DOHH2 (cell line): ENCODE measurements at regions not wholly inside any gene's neighbourhood (a gene's known extent, or its start where the extent isn't known, plus 50 kb on each side); places are given as distances from the start of the nearest gene placed in this dataset.

Experiments used
- H3F3A ChIP-seq: fragments of 200-600 bp; sonication (generic), shearing (Covaris generic); 2 replicates; pipeline ENCODE4 v1.6.0; 2016; ENCODE audit warnings: antibody characterized with exemption, mild to moderate bottlenecking; ENCODE audit not compliant: control insufficient read depth, insufficient read depth
- H3K27ac ChIP-seq: fragments of 200-600 bp; sonication (generic); 2 replicates; pipeline ENCODE4 v1.5.1; 2014; ENCODE audit warnings: low read depth, mild to moderate bottlenecking, low read length, moderate library complexity
- H3K27me3 ChIP-seq: fragments of 200-600 bp; sonication (generic); 2 replicates; pipeline ENCODE4 v1.6.1; 2014; ENCODE audit warnings: mild to moderate bottlenecking, low read length, mixed read lengths; ENCODE audit not compliant: control insufficient read depth
- H3K36me3 ChIP-seq: fragments of 200-600 bp; sonication (generic); 2 replicates; pipeline ENCODE4 v1.6.1; 2014; ENCODE audit warnings: mild to moderate bottlenecking, low read length, moderate library complexity, mixed read lengths; ENCODE audit not compliant: control insufficient read depth
- H3K4me1 ChIP-seq: fragments of 200-600 bp; sonication (generic); 2 replicates; pipeline ENCODE4 v1.6.1; 2014; ENCODE audit warnings: mild to moderate bottlenecking, low read length, mixed read lengths; ENCODE audit not compliant: control insufficient read depth
- H3K4me2 ChIP-seq: fragments of 200-600 bp; sonication (generic); 2 replicates; pipeline ENCODE4 v1.6.0; 2014; ENCODE audit warnings: mild to moderate bottlenecking, low read length, moderate library complexity
- H3K4me3 ChIP-seq: fragments of 200-600 bp; sonication (generic); 2 replicates; pipeline ENCODE4 v1.5.1; 2014; ENCODE audit warnings: mild to moderate bottlenecking, low read length, mixed read lengths
- H3K79me2 ChIP-seq: fragments of 200-600 bp; sonication (generic); 2 replicates; pipeline ENCODE4 v1.6.1; 2014; ENCODE audit warnings: mild to moderate bottlenecking, low read length, mixed read lengths; ENCODE audit not compliant: control insufficient read depth
- H3K9me2 ChIP-seq: fragments of 200-600 bp; sonication (generic); replicated peaks from 2 replicates; pipeline ENCODE4 v1.6.1; 2014; ENCODE audit warnings: mild to moderate bottlenecking, low read length, mixed read lengths; ENCODE audit not compliant: control insufficient read depth
- H3K9me3 ChIP-seq: fragments of 200-600 bp; sonication (generic); 2 replicates; pipeline ENCODE4 v1.6.1; 2014; ENCODE audit warnings: antibody characterized with exemption, low read length, mixed read lengths; ENCODE audit not compliant: control insufficient read depth, insufficient read depth
- H4K20me1 ChIP-seq: fragments of 200-600 bp; sonication (generic); 2 replicates; pipeline ENCODE4 v1.6.0; 2014; ENCODE audit warnings: low read depth, mild to moderate bottlenecking, antibody characterized with exemption, low read length, moderate library complexity; ENCODE audit not compliant: control insufficient read depth, insufficient read depth
- CTCF ChIP-seq: fragments of 200-600 bp; sonication (generic); IDR thresholded peaks from one replicate; pipeline ENCODE4 v1.5.1; 2014; ENCODE audit warnings: antibody characterized with exemption, mild to moderate bottlenecking, low read depth, low read length; ENCODE audit not compliant: poor library complexity, severe bottlenecking
- EZH2phosphoT487 ChIP-seq: fragments of 200-600 bp; sonication (generic); IDR thresholded peaks from 2 replicates; pipeline ENCODE4 v1.6.1; 2017; ENCODE audit warnings: borderline replicate concordance, mild to moderate bottlenecking, antibody characterized with exemption, low read length, moderate library complexity, mixed read lengths

GRCh38 chr1:88188038-88188437, 496.0 kb upstream of the PKN2 start:
- no peaks in the 10 kb centered on the region for H3K36me3 ChIP-seq
- H3K79me2 ChIP-seq = no peaks in the 10 kb centered on the region
- H3K4me2 ChIP-seq = no peak overlapping the region
- no peaks in the 10 kb centered on the region for H3K9me2 ChIP-seq
- H3K4me1 ChIP-seq = peaks cover 17% of the 10 kb centered on the region
- no peak overlapping the region for H3K4me3 ChIP-seq
- no peaks in the 10 kb centered on the region for H3K9me3 ChIP-seq
- H3F3A ChIP-seq = no peaks in the 10 kb centered on the region
- H3K27me3 ChIP-seq = no peaks in the 10 kb centered on the region
- H4K20me1 ChIP-seq = no peaks in the 10 kb centered on the region
- H3K27ac ChIP-seq = no peak overlapping the region
- no peak for TF ChIP-seq EZH2phosphoT487
- no peak for TF ChIP-seq CTCF

GRCh38 chr1:88189525-88189924, 494.5 kb upstream of the PKN2 start:
- no peaks in the 10 kb centered on the region for H3F3A ChIP-seq
- H4K20me1 ChIP-seq = no peaks in the 10 kb centered on the region
- no peak overlapping the region for H3K27ac ChIP-seq
- TF ChIP-seq CTCF = no peak
- TF ChIP-seq EZH2phosphoT487 = no peak
- no peaks in the 10 kb centered on the region for H3K9me3 ChIP-seq
- H3K4me2 ChIP-seq = no peak overlapping the region
- H3K79me2 ChIP-seq = no peaks in the 10 kb centered on the region
- H3K4me1 ChIP-seq = peaks cover 17% of the 10 kb centered on the region
- H3K36me3 ChIP-seq = no peaks in the 10 kb centered on the region
- no peaks in the 10 kb centered on the region for H3K27me3 ChIP-seq
- no peak overlapping the region for H3K4me3 ChIP-seq
- H3K9me2 ChIP-seq = no peaks in the 10 kb centered on the region

GRCh38 chr1:88191917-88192316, 492.2 kb upstream of the PKN2 start:
- Histone ChIP-seq H3K4me1 (peaks cover 17% of the 10 kb centered on the region), H3K79me2 (no peaks in the 10 kb centered on the region), H3K4me3 (no peak overlapping the region), H3K9me2 (no peaks in the 10 kb centered on the region), H3K27ac (no peak overlapping the region), H3K27me3 (no peaks in the 10 kb centered on the region), H4K20me1 (no peaks in the 10 kb centered on the region), H3K36me3 (no peaks in the 10 kb centered on the region), H3K4me2 (peak overlapping the region; percentile 28), H3K9me3 (no peaks in the 10 kb centered on the region), H3F3A (no peaks in the 10 kb centered on the region)
- TF ChIP-seq EZH2phosphoT487 (no peak), CTCF (no peak)

GRCh38 chr1:88194542-88194941, 489.5 kb upstream of the PKN2 start:
- Histone ChIP-seq H3K4me3 (no peak overlapping the region), H3K9me3 (no peaks in the 10 kb centered on the region), H3K4me2 (no peak overlapping the region), H4K20me1 (no peaks in the 10 kb centered on the region), H3K27ac (no peak overlapping the region), H3K9me2 (no peaks in the 10 kb centered on the region), H3K4me1 (peaks cover 15% of the 10 kb centered on the region), H3F3A (no peaks in the 10 kb centered on the region), H3K36me3 (no peaks in the 10 kb centered on the region), H3K27me3 (no peaks in the 10 kb centered on the region), H3K79me2 (no peaks in the 10 kb centered on the region)
- no peak for TF ChIP-seq EZH2phosphoT487
- TF ChIP-seq CTCF = no peak
